Progenitor cell of endocrine pancreas (in vitro differentiated cells): ENCODE measurements at regions not wholly inside any gene's neighbourhood (a gene's known extent, or its start where the extent isn't known, plus 50 kb on each side); places are given as distances from the start of the nearest gene placed in this dataset.
A peak's percentile ranks its signal among the peaks of the same experiment; 100 is the strongest.

Experiments
- DNase-seq: peaks from one replicate; pipeline ENCODE4 v3.0.0; 2021; ENCODE audit warnings: low spot score; ENCODE audit not compliant: unreplicated experiment
- H3K27ac Mint-ChIP-seq: 2 replicates; pipeline ENCODE4 v1.8.0; 2021; ENCODE audit warnings: mild to moderate bottlenecking, moderate library complexity, mixed read lengths
- H3K27me3 Mint-ChIP-seq: 2 replicates; pipeline ENCODE4 v1.8.0; 2021; ENCODE audit warnings: mixed read lengths
- H3K36me3 Mint-ChIP-seq: 2 replicates; pipeline ENCODE4 v1.8.0; 2022; ENCODE audit warnings: mixed read lengths; ENCODE audit not compliant: insufficient read depth
- H3K4me1 Mint-ChIP-seq: 2 replicates; pipeline ENCODE4 v1.8.0; 2021; ENCODE audit warnings: low read depth, mixed read lengths
- H3K4me3 Mint-ChIP-seq: 2 replicates; pipeline ENCODE4 v1.8.0; 2021; ENCODE audit warnings: low read depth, mild to moderate bottlenecking, moderate library complexity, mixed read lengths
- H3K9me3 Mint-ChIP-seq: 2 replicates; pipeline ENCODE4 v1.8.0; 2021; ENCODE audit warnings: low read depth, mixed read lengths
- CTCF ChIP-seq: fragments of 200-600 bp; sonication (generic); IDR thresholded peaks from one replicate; pipeline ENCODE4 v1.5.0; 2021; ENCODE audit warnings: antibody characterized with exemption, mild to moderate bottlenecking; ENCODE audit not compliant: unreplicated experiment

- DNase-seq, result no peak
- Mint-ChIP-seq H3K4me3 (no peak overlapping the region), H3K27ac (no peak overlapping the region), H3K4me1 (peaks cover 16% of the 10 kb centered on the region), H3K27me3 (no peaks in the 10 kb centered on the region), H3K9me3 (no peaks in the 10 kb centered on the region), H3K36me3 (no peaks in the 10 kb centered on the region)
- TF ChIP-seq CTCF, result no peak
These were observed 50.3 kb upstream of the TCF12 start for GRCh38 chr15:56868170-56868569.

DNA sequence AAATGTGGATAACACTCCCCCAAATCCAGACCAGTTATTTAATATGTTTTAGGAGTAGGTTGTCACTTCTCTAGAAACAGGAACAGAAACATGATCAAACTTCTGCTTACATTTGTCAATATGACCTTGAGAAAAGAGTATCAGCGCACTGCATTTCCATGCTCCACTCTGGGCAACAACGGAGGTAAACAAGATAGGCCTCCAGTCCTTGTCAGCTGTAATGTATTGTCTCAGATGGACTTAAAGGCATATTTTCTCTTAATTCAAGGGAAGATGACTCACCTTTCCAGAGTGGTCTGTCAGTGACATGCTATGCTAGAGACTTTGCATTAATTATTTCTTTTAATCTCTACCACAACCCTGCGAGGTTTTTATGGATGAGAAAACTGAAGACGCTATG lies 51.6 kb upstream of the TCF12 start:
- no peaks in the 10 kb centered on the region for H3K27me3 Mint-ChIP-seq
- peaks cover 8% of the 10 kb centered on the region for H3K4me1 Mint-ChIP-seq
- no peak for DNase-seq
- H3K4me3 Mint-ChIP-seq, result no peak overlapping the region
- H3K27ac Mint-ChIP-seq, result peak overlapping the region; percentile 21
- no peak for TF ChIP-seq CTCF
- peaks cover 1% of the 10 kb centered on the region for H3K36me3 Mint-ChIP-seq
- peaks cover 6% of the 10 kb centered on the region for H3K9me3 Mint-ChIP-seq

- no peak overlapping the region for H3K27ac Mint-ChIP-seq
- peaks cover 10% of the 10 kb centered on the region for H3K9me3 Mint-ChIP-seq
- DNase-seq, result no peak
- H3K4me3 Mint-ChIP-seq, result no peak overlapping the region
- H3K4me1 Mint-ChIP-seq, result peaks cover 15% of the 10 kb centered on the region
- peaks cover 1% of the 10 kb centered on the region for H3K36me3 Mint-ChIP-seq
- no peaks in the 10 kb centered on the region for H3K27me3 Mint-ChIP-seq
- no peak for TF ChIP-seq CTCF
These were observed 60.6 kb upstream of the TCF12 start for GRCh38 chr15:56857828-56858227.

DNA sequence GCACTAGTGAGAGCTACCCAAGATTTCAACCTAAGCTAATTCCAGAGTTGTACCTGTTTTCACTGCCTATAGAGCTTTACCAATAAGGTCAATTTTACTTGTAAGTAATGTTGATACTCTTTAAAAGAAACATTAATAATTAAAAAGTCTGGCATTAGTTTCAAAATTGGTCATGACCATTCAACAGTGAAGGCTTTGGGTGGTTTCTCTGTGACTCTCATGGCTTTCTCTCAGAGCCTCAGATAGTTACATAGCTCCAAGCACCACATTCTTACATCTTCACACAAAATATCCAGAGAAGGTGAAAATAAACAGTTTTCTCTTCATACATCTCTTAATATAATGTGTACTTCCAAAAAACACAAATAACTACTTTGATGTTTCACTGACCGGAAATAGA lies 61.5 kb upstream of the TCF12 start:
- no peak overlapping the region for H3K4me3 Mint-ChIP-seq
- peaks cover 5% of the 10 kb centered on the region for H3K9me3 Mint-ChIP-seq
- H3K36me3 Mint-ChIP-seq, result no peaks in the 10 kb centered on the region
- H3K27ac Mint-ChIP-seq, result no peak overlapping the region
- peaks cover 15% of the 10 kb centered on the region for H3K4me1 Mint-ChIP-seq
- TF ChIP-seq CTCF, result no peak
- no peak for DNase-seq
- H3K27me3 Mint-ChIP-seq, result no peaks in the 10 kb centered on the region

DNA sequence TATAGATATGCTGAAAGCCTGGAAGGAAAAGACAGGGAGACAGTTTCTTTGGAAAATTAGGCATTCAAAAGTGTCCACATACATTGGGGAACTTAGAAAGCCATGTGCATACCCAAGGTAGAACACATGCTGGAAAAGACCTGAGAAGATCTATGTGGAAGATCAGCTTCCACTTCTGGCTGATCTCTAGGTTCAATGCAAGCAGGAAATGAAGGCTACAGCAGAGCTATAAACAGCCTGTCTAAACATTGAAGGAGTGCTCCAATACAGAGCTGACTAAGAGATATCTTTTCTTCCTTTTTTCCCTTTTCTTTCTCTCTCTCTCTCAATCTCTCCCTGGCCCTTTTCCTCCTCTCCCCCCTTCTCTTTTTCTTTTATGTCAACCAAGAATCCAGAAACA lies 73.6 kb upstream of the TCF12 start:
- H3K27ac Mint-ChIP-seq, result peak overlapping the region; percentile 0
- peaks cover 13% of the 10 kb centered on the region for H3K9me3 Mint-ChIP-seq
- no peak overlapping the region for H3K4me3 Mint-ChIP-seq
- DNase-seq, result no peak
- no peaks in the 10 kb centered on the region for H3K27me3 Mint-ChIP-seq
- TF ChIP-seq CTCF, result no peak
- H3K36me3 Mint-ChIP-seq, result peaks cover 4% of the 10 kb centered on the region
- H3K4me1 Mint-ChIP-seq, result peaks cover 7% of the 10 kb centered on the region
